Upper lobe of left lung (tissue), 6 donors: ENCODE measurements at regions not wholly inside any gene's neighbourhood (a gene's known extent, or its start where the extent isn't known, plus 50 kb on each side); places are given as distances from the start of the nearest gene placed in this dataset.

ENCODE experiments used
- ATAC-seq, 2 donors: fragments of 200-7000 bp; cut with Tn5 transposase; one replicate each; pipeline ENCODE4 v1.9.1; 2022; ENCODE audit warnings: mild to moderate bottlenecking in 2 of 2, moderate library complexity in 2 of 2; ENCODE audit not compliant: low FRiP score in 2 of 2
- DNase-seq, 2 donors: peaks; one replicate each; pipeline ENCODE4 v3.0.0-alpha.2; 2019 to 2020
- H3K27ac ChIP-seq, 4 donors: fragments of 200-600 bp; sonication (generic); one replicate each; pipeline ENCODE4 v1.5.1; 2016 to 2019
- H3K27me3 ChIP-seq, 4 donors: fragments of 200-600 bp; sonication (generic); one replicate each; pipeline ENCODE4 v1.5.1; 2017 to 2019
- H3K36me3 ChIP-seq, 4 donors: fragments of 200-600 bp; sonication (generic); one replicate each; pipeline ENCODE4 v1.5.1; 2016 to 2019
- H3K4me1 ChIP-seq, 4 donors: fragments of 200-600 bp; sonication (generic); one replicate each; pipeline ENCODE4 v1.5.1; 2018 to 2019
- H3K4me3 ChIP-seq, 4 donors: fragments of 200-600 bp; sonication (generic); one replicate each; pipeline ENCODE4 v1.5.1; 2017 to 2019; ENCODE audit warnings: mild to moderate bottlenecking in 2 of 4, moderate library complexity in 1 of 4
- H3K9me3 ChIP-seq, 4 donors: fragments of 200-600 bp; sonication (generic); one replicate each; pipeline ENCODE4 v1.5.1; 2018 to 2019
- EP300 ChIP-seq, 4 donors: sonication (generic); formaldehyde crosslinking; IDR thresholded peaks; one replicate each; pipeline ENCODE4 v1.5.1; 2017; ENCODE audit warnings: antibody characterized with exemption in 4 of 4, control low read depth in 2 of 4
- POLR2A ChIP-seq, 4 donors: fragments of 450-650 bp; IDR thresholded peaks; one replicate each; pipeline ENCODE4 v1.5.1; 2016 to 2017; ENCODE audit warnings: antibody characterized with exemption in 4 of 4, mild to moderate bottlenecking in 2 of 4
- POLR2AphosphoS5 ChIP-seq, 2 donors: sonication (generic); formaldehyde crosslinking; IDR thresholded peaks; one replicate each; pipeline ENCODE4 v1.5.1; 2017; ENCODE audit warnings: antibody characterized with exemption in 2 of 2
- WGBS, 2 donors: methylation state at CpG; one replicate each; pipeline ENCODE4 v1.1.5; 2017 to 2018; 5-methylcytosine and 5-hydroxymethylcytosine counted together
- TF ChIP-seq, protein P1 (sequence below), 6 experiments: fragments of 450-650 bp in 4 of 6; fragments of 200-600 bp in 2 of 6; sonication (generic) in 2 of 6; IDR thresholded peaks; one replicate each; pipeline ENCODE4 v1.5.1; 2016 to 2019; ENCODE audit warnings: antibody characterized with exemption in 6 of 6
- donor health status: DM: no; HTN: no; CAD: no; lungs with moderate emphysema.
- donor health status: DM: no; HTN: yes; CAD: no; lungs with severe emphysema.

- no peaks in the 10 kb centered on the region for H3K4me1 ChIP-seq
- H3K4me3 ChIP-seq = no peak overlapping the region
- no peak for ATAC-seq
- no peak for TF ChIP-seq POLR2AphosphoS5 (IDR thresholded peaks at IDR 0.05)
- TF ChIP-seq POLR2A (IDR thresholded peaks at IDR 0.05) = no peak
- TF ChIP-seq, protein P1, sequence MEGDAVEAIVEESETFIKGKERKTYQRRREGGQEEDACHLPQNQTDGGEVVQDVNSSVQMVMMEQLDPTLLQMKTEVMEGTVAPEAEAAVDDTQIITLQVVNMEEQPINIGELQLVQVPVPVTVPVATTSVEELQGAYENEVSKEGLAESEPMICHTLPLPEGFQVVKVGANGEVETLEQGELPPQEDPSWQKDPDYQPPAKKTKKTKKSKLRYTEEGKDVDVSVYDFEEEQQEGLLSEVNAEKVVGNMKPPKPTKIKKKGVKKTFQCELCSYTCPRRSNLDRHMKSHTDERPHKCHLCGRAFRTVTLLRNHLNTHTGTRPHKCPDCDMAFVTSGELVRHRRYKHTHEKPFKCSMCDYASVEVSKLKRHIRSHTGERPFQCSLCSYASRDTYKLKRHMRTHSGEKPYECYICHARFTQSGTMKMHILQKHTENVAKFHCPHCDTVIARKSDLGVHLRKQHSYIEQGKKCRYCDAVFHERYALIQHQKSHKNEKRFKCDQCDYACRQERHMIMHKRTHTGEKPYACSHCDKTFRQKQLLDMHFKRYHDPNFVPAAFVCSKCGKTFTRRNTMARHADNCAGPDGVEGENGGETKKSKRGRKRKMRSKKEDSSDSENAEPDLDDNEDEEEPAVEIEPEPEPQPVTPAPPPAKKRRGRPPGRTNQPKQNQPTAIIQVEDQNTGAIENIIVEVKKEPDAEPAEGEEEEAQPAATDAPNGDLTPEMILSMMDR (IDR thresholded peaks at IDR 0.05) = no peak
- TF ChIP-seq EP300 (IDR thresholded peaks at IDR 0.05) = no peak
- no peaks in the 10 kb centered on the region for H3K9me3 ChIP-seq
- no peak overlapping the region for H3K27ac ChIP-seq
- DNase-seq = no peak
- no peaks in the 10 kb centered on the region for H3K27me3 ChIP-seq
- H3K36me3 ChIP-seq = no peaks in the 10 kb centered on the region
These were observed 305.6 kb downstream of the NR2F1-AS1 start for GRCh38 chr5:93275376-93275775.

DNA sequence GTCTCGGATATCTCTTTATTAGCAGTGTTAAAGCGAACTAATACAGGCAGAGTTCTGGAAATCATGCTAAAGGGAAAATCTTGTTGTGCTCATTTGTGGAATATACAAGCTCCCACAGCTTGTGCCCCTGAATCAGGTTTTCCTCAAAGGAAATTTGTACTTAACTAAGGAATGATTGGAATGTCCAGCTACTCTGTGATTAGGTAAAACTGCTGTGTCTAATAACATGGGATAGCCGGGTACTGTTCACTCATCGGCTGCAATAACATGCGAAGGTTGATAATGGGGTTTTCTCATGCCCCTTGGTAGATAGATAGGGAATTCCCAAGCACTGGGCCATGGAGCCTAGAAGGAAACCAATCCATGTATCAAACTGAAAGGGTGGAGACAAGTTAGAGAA is 306.7 kb downstream of the NR2F1-AS1 start:
- H3K27ac ChIP-seq = no peak overlapping the region
- no peaks in the 10 kb centered on the region for H3K36me3 ChIP-seq
- ATAC-seq (no peak), DNase-seq (no peak)
- no peaks in the 10 kb centered on the region for H3K4me1 ChIP-seq
- H3K4me3 ChIP-seq = no peak overlapping the region
- H3K27me3 ChIP-seq = no peaks in the 10 kb centered on the region
- no peaks in the 10 kb centered on the region for H3K9me3 ChIP-seq
- WGBS, 2 donors = 72 to 77% methylated on average over 5 of the region's 5 CpGs
- TF ChIP-seq, protein P1 (IDR thresholded peaks at IDR 0.05) = no peak
- TF ChIP-seq POLR2AphosphoS5 (IDR thresholded peaks at IDR 0.05) (no peak), POLR2A (IDR thresholded peaks at IDR 0.05) (no peak)

GRCh38 chr5:93273176-93273575 is 307.8 kb downstream of the NR2F1-AS1 start:
- H3K27me3 ChIP-seq = no peaks in the 10 kb centered on the region
- no peaks in the 10 kb centered on the region for H3K4me1 ChIP-seq
- no peak overlapping the region for H3K4me3 ChIP-seq
- no peak for DNase-seq
- no peaks in the 10 kb centered on the region for H3K9me3 ChIP-seq
- WGBS, 2 donors = 89 to 90% methylated on average over 2 of the region's 2 CpGs
- H3K36me3 ChIP-seq = no peaks in the 10 kb centered on the region
- no peak overlapping the region for H3K27ac ChIP-seq
- peak in 1 of 2 donors; percentile 40 for ATAC-seq
- TF ChIP-seq, protein P1 (IDR thresholded peaks at IDR 0.05) = no peak
- no peak for TF ChIP-seq EP300 (IDR thresholded peaks at IDR 0.05)
- no peak for TF ChIP-seq POLR2A (IDR thresholded peaks at IDR 0.05)
- TF ChIP-seq POLR2AphosphoS5 (IDR thresholded peaks at IDR 0.05) = no peak

DNA sequence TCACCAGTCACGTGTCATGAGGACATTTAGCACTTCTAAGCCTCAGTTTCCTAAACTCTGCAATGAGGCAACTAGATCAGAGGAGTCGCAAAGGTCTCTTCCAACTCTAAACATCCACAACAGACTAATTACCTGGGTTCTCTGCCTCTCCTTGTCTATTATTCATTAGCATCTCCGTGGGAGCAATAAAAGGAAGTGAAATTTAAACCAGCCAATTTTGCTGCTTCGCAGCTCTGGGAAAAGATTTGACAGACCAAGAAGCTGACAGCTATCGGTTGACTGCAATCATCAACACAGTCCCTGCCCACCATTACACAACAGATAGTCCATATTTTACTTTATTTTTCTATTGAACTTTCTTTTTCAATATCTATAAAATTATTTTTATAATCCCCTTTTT is 308.9 kb downstream of the NR2F1-AS1 start:
- Histone ChIP-seq H3K27me3 (no peaks in the 10 kb centered on the region), H3K4me1 (no peaks in the 10 kb centered on the region), H3K4me3 (no peak overlapping the region), H3K27ac (no peak overlapping the region), H3K9me3 (no peaks in the 10 kb centered on the region), H3K36me3 (no peaks in the 10 kb centered on the region)
- 68 to 83% methylated on average over 5 of the region's 5 CpGs for WGBS, 2 donors
- ATAC-seq (no peak), DNase-seq (no peak)
- TF ChIP-seq EP300 (IDR thresholded peaks at IDR 0.05) = no peak
- TF ChIP-seq, protein P1 (IDR thresholded peaks at IDR 0.05) = no peak
- no peak for TF ChIP-seq POLR2AphosphoS5 (IDR thresholded peaks at IDR 0.05)
- TF ChIP-seq POLR2A (IDR thresholded peaks at IDR 0.05) = no peak

DNA sequence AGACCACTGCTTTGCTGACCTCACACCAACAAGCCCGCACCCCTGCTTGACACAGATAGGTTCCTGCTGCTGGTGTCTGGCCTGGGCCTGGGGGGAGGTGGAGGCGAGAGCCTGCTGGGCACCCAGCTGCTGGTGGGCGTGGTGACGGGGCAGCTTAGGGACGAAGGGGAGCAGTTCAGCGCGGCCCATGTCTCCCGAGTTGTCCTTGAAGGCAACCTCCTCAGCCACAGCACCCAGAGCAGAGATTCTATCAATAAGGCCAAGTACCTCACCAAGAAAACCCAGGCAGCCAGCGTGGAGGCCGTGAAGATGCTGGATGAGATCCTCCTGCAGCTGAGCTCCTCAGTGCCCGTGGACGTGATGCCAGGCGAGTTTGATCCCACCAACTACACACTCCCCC is 313.3 kb downstream of the NR2F1-AS1 start:
- H3K27me3 ChIP-seq = no peaks in the 10 kb centered on the region
- no peak for ATAC-seq
- TF ChIP-seq EP300 (IDR thresholded peaks at IDR 0.05) (no peak), POLR2AphosphoS5 (IDR thresholded peaks at IDR 0.05) (no peak), POLR2A (IDR thresholded peaks at IDR 0.05) (no peak)
- TF ChIP-seq, protein P1 (IDR thresholded peaks at IDR 0.05) = no peak
- DNase-seq = peak in 1 of 2 donors; percentile 46
- H3K4me3 ChIP-seq = no peak overlapping the region
- no peaks in the 10 kb centered on the region for H3K36me3 ChIP-seq
- H3K9me3 ChIP-seq = no peaks in the 10 kb centered on the region
- 95 to 97% methylated on average over 11 to 13 of the region's 13 CpGs for WGBS, 2 donors
- no peak overlapping the region for H3K27ac ChIP-seq
- H3K4me1 ChIP-seq = no peaks in the 10 kb centered on the region
